Stimulated activated CD4-positive, alpha-beta T cell treated with anti-CD3 and anti-CD28 coated beads, Interleukin-2, amount 100 ng/mL, for 4 hours (primary cell): ENCODE measurements at regions not wholly inside any gene's neighbourhood (a gene's known extent, or its start where the extent isn't known, plus 50 kb on each side); places are given as distances from the start of the nearest gene placed in this dataset.
A peak's percentile ranks its signal among the peaks of the same experiment; 100 is the strongest.

Source experiments
- DNase-seq: peaks from one replicate; pipeline ENCODE4 v3.0.0-alpha.2; 2020; ENCODE audit warnings: low read depth

GRCh38 chr1:213374369-213374768 lies 323.3 kb downstream of the RPS6KC1 start:
- peak; percentile 24 for DNase-seq

GRCh38 chr1:213375002-213375401 lies 324.0 kb downstream of the RPS6KC1 start:
- DNase-seq, result no peak

- DNase-seq, result no peak
Observed at GRCh38 chr1:213376862-213377372, 325.9 kb downstream of the RPS6KC1 start.

- DNase-seq, result no peak
Observed at GRCh38 chr1:213380865-213381264, 329.8 kb downstream of the RPS6KC1 start.

- no peak for DNase-seq
Observed at GRCh38 chr1:213381572-213382084, 330.6 kb downstream of the RPS6KC1 start.

GRCh38 chr1:213383465-213383864 lies 332.4 kb downstream of the RPS6KC1 start:
- no peak for DNase-seq

- no peak for DNase-seq
Observed at GRCh38 chr1:213385201-213385600, 334.2 kb downstream of the RPS6KC1 start.

- no peak for DNase-seq
Observed at GRCh38 chr1:213385806-213386324, 334.8 kb downstream of the RPS6KC1 start.

- no peak for DNase-seq
Observed at GRCh38 chr1:213387380-213388015, 336.5 kb downstream of the RPS6KC1 start.

GRCh38 chr1:213388199-213388598 lies 337.2 kb downstream of the RPS6KC1 start:
- DNase-seq, result no peak

- no peak for DNase-seq
Observed at GRCh38 chr1:213389061-213389581, 338.1 kb downstream of the RPS6KC1 start.

- no peak for DNase-seq
Observed at GRCh38 chr1:213391445-213391844, 340.4 kb downstream of the RPS6KC1 start.

- DNase-seq, result no peak
Observed at GRCh38 chr1:213393860-213394259, 342.8 kb downstream of the RPS6KC1 start.

- no peak for DNase-seq
Observed at GRCh38 chr1:213394837-213395236, 343.8 kb downstream of the RPS6KC1 start.

GRCh38 chr1:213397638-213398037 lies 346.6 kb downstream of the RPS6KC1 start:
- DNase-seq, result no peak

GRCh38 chr1:213399695-213400094 lies 348.7 kb downstream of the RPS6KC1 start:
- DNase-seq, result no peak

GRCh38 chr1:213409208-213409631 lies 358.2 kb downstream of the RPS6KC1 start:
- DNase-seq, result no peak

- no peak for DNase-seq
Observed at GRCh38 chr1:213409971-213410370, 358.9 kb downstream of the RPS6KC1 start.

GRCh38 chr1:213414346-213414745 lies 363.3 kb downstream of the RPS6KC1 start:
- DNase-seq, result no peak

- DNase-seq, result no peak
Observed at GRCh38 chr1:213414911-213415310, 363.9 kb downstream of the RPS6KC1 start.

GRCh38 chr1:213415691-213416380 lies 364.8 kb downstream of the RPS6KC1 start:
- no peak for DNase-seq

- DNase-seq, result no peak
Observed at GRCh38 chr1:213416461-213417224, 365.6 kb downstream of the RPS6KC1 start.
